ENCODE measurements at regions not wholly inside any gene's neighbourhood (a gene's known extent, or its start where the extent isn't known, plus 50 kb on each side); places are given as distances from the start of the nearest gene placed in this dataset.

- ChIA-PET CTCF (no interaction called here), POLR2A (ENCODE audit: low non-redundant PET) (no interaction called here)
- no peaks in the 10 kb centered on the region for H3K9me3 ChIP-seq (ENCODE audit: low read depth, low read length, poor library complexity, severe bottlenecking)
- H3K27me3 ChIP-seq (replicated peaks; ENCODE audit: insufficient read depth, low read depth, low read length, poor library complexity), result no peaks in the 10 kb centered on the region
- BruUV-seq (replicated peaks), result no TSS peak
- no peak for DNase-seq (ENCODE audit: low spot score)
- H3K4me3 ChIP-seq (ENCODE audit: low read depth, low read length, poor library complexity, severe bottlenecking), result no peak overlapping the region
- H3K4me1 ChIP-seq (ENCODE audit: insufficient read depth, low read length, poor library complexity, severe bottlenecking), result no peaks in the 10 kb centered on the region
- H3K36me3 ChIP-seq (ENCODE audit: insufficient read depth, low read length, poor library complexity, severe bottlenecking), result no peaks in the 10 kb centered on the region
- H3K27ac ChIP-seq (ENCODE audit: low read depth, low read length, poor library complexity, severe bottlenecking), result no peak overlapping the region
- TF ChIP-seq EZH2 (IDR thresholded peaks at IDR 0.05; ENCODE audit: borderline replicate concordance, low read depth, low read length, poor library complexity, severe bottlenecking) (no peak), CTCF (conservative IDR thresholded peaks at IDR 0.05; ENCODE audit: low read depth, low read length) (no peak)
- intact Hi-C loops (cut with micrococcal nuclease; ENCODE audit: unreplicated experiment), result no loop called here
Observed at GRCh38 chr2:108067820-108068405, 81.6 kb downstream of the SLC5A7 start.

GRCh38 chr2:108069515-108070310, 83.4 kb downstream of the SLC5A7 start:
- intact Hi-C loops (cut with micrococcal nuclease; ENCODE audit: unreplicated experiment), result no loop called here
- TF ChIP-seq EZH2 (IDR thresholded peaks at IDR 0.05; ENCODE audit: borderline replicate concordance, low read depth, low read length, poor library complexity, severe bottlenecking), result no peak
- no peak for TF ChIP-seq CTCF (conservative IDR thresholded peaks at IDR 0.05; ENCODE audit: low read depth, low read length)
- no TSS peak for BruUV-seq (replicated peaks)
- no peaks in the 10 kb centered on the region for H3K36me3 ChIP-seq (ENCODE audit: insufficient read depth, low read length, poor library complexity, severe bottlenecking)
- no peaks in the 10 kb centered on the region for H3K4me1 ChIP-seq (ENCODE audit: insufficient read depth, low read length, poor library complexity, severe bottlenecking)
- no peaks in the 10 kb centered on the region for H3K27me3 ChIP-seq (replicated peaks; ENCODE audit: insufficient read depth, low read depth, low read length, poor library complexity)
- H3K27ac ChIP-seq (ENCODE audit: low read depth, low read length, poor library complexity, severe bottlenecking), result no peak overlapping the region
- ChIA-PET CTCF (no interaction called here), POLR2A (ENCODE audit: low non-redundant PET) (no interaction called here)
- no peaks in the 10 kb centered on the region for H3K9me3 ChIP-seq (ENCODE audit: low read depth, low read length, poor library complexity, severe bottlenecking)
- no peak for DNase-seq (ENCODE audit: low spot score)
- H3K4me3 ChIP-seq (ENCODE audit: low read depth, low read length, poor library complexity, severe bottlenecking), result no peak overlapping the region

- Histone ChIP-seq H3K4me1 (ENCODE audit: insufficient read depth, low read length, poor library complexity, severe bottlenecking) (no peaks in the 10 kb centered on the region), H3K27ac (ENCODE audit: low read depth, low read length, poor library complexity, severe bottlenecking) (no peak overlapping the region), H3K27me3 (replicated peaks; ENCODE audit: insufficient read depth, low read depth, low read length, poor library complexity) (peaks cover 6% of the 10 kb centered on the region), H3K9me3 (ENCODE audit: low read depth, low read length, poor library complexity, severe bottlenecking) (no peaks in the 10 kb centered on the region), H3K4me3 (ENCODE audit: low read depth, low read length, poor library complexity, severe bottlenecking) (no peak overlapping the region), H3K36me3 (ENCODE audit: insufficient read depth, low read length, poor library complexity, severe bottlenecking) (no peaks in the 10 kb centered on the region)
- BruUV-seq (replicated peaks), result no TSS peak
- ChIA-PET CTCF (no interaction called here), POLR2A (ENCODE audit: low non-redundant PET) (no interaction called here)
- DNase-seq (ENCODE audit: low spot score), result no peak
- intact Hi-C loops (cut with micrococcal nuclease; ENCODE audit: unreplicated experiment), result no loop called here
- TF ChIP-seq EZH2 (IDR thresholded peaks at IDR 0.05; ENCODE audit: borderline replicate concordance, low read depth, low read length, poor library complexity, severe bottlenecking) (no peak), CTCF (conservative IDR thresholded peaks at IDR 0.05; ENCODE audit: low read depth, low read length) (no peak)
Observed at GRCh38 chr2:108073415-108074072, 87.2 kb downstream of the SLC5A7 start.

Data from A673 (cell line).